K562 (cell line): ENCODE measurements at regions not wholly inside any gene's neighbourhood (a gene's known extent, or its start where the extent isn't known, plus 50 kb on each side); places are given as distances from the start of the nearest gene placed in this dataset.

Experiments
- ATAC-seq: fragments of 200-7000 bp; cut with Tn5 transposase; 3 replicates; pipeline ENCODE4 v1.9.1; 2020; ENCODE audit warnings: moderate library complexity
- BruUV-seq: library from RNA; stranded (reverse); fragments of 400-500 nt; replicated peaks from 2 replicates; lab custom pipeline; 2021; lab: Mats Ljungman, UMichigan
- CTCF ChIA-PET: fragments of 300-600 bp; formaldehyde crosslinking; extraction: SDS; loops from one replicate; lab custom pipeline; 2021; ENCODE audit warnings: low intra/inter-chr PET ratio; lab: Yijun Ruan, JAX
- POLR2A ChIA-PET: fragments of 300-600, 350-650 bp; sonication (Branson Sonifier 250); formaldehyde crosslinking; extraction: SDS; loops from one replicate; lab custom pipeline; 2021; ENCODE audit warnings: antibody characterized with exemption, inconsistent platforms; lab: Yijun Ruan, JAX
- DNase-seq, 4 experiments: peaks; one replicate each; pipeline versions ENCODE4 v3.0.0 to v3.0.0-alpha.2; 2011 to 2018; ENCODE audit warnings: low spot score in 3 of 4, mixed read lengths in 3 of 4; ENCODE audit errors: extremely low read depth in 1 of 4
- FAIRE-seq: peaks from 2 replicates; lab custom pipeline; 2011; peaks lifted over from hg19 to GRCh38; lab: Jason Lieb, UNC
- H2AFZ ChIP-seq: 2 replicates; pipeline ENCODE4 v1.6.0; 2011; ENCODE audit warnings: low read depth, low read length, control low read depth, inconsistent platforms
- H3K27ac ChIP-seq: fragments of 200-600 bp; 3 replicates; pipeline ENCODE4 v1.8.0; 2011; ENCODE audit warnings: low read depth, mild to moderate bottlenecking, control low read depth, inconsistent platforms, low read length, moderate library complexity, mixed read lengths; ENCODE audit errors: extremely low read depth
- H3K27me3 ChIP-seq, 2 experiments: fragments of 300-600 bp in 1 of 2; 2 replicates in 1 of 2; 3 replicates in 1 of 2; pipeline versions ENCODE4 v1.6.0 to v1.8.0; 2011; ENCODE audit warnings: inconsistent platforms in 2 of 2, low read length in 2 of 2, mild to moderate bottlenecking in 1 of 2, mixed read lengths in 1 of 2, moderate library complexity in 1 of 2; ENCODE audit not compliant: control insufficient read depth in 2 of 2, insufficient read depth in 2 of 2
- H3K36me3 ChIP-seq: fragments of 300-600 bp; 3 replicates; pipeline ENCODE4 v1.8.0; 2011; ENCODE audit warnings: mild to moderate bottlenecking, low read length, inconsistent platforms; ENCODE audit not compliant: control insufficient read depth, insufficient read depth
- H3K4me1 ChIP-seq, 2 experiments: fragments of 200-600 bp in 1 of 2; replicated peaks in 1 of 2; 2 replicates in 1 of 2; 3 replicates in 1 of 2; pipeline versions ENCODE4 v1.5.1 to v1.8.0; 2011; ENCODE audit warnings: inconsistent platforms in 2 of 2, low read length in 2 of 2, mild to moderate bottlenecking in 1 of 2, mixed read lengths in 1 of 2, moderate library complexity in 1 of 2; ENCODE audit not compliant: control insufficient read depth in 2 of 2, insufficient read depth in 2 of 2
- H3K4me2 ChIP-seq: 2 replicates; pipeline ENCODE4 v1.6.1; 2011; ENCODE audit warnings: low read length, control low read depth, inconsistent platforms, mixed read lengths; ENCODE audit not compliant: insufficient read depth
- H3K4me3 ChIP-seq: fragments of 200-600 bp; sonication (generic), shearing (Covaris generic); 2 replicates; pipeline ENCODE4 v1.5.1; 2016; ENCODE audit warnings: control low read depth, inconsistent platforms
- H3K79me2 ChIP-seq: fragments of 200-600 bp; 3 replicates; pipeline ENCODE4 v1.8.0; 2011; ENCODE audit warnings: low read length, inconsistent platforms; ENCODE audit not compliant: control insufficient read depth, insufficient read depth
- H3K9ac ChIP-seq, 2 experiments: 2 replicates each; pipeline versions ENCODE4 v1.6.0 to v1.6.1; 2011; ENCODE audit warnings: low read depth in 2 of 2, low read length in 2 of 2, control low read depth in 1 of 2, inconsistent platforms in 1 of 2, mild to moderate bottlenecking in 1 of 2, mixed read lengths in 1 of 2; ENCODE audit not compliant: insufficient read depth in 1 of 2
- H3K9me1 ChIP-seq: one replicate; pipeline ENCODE4 v1.6.0; 2011; ENCODE audit warnings: inconsistent platforms, mild to moderate bottlenecking, low read length, moderate library complexity; ENCODE audit not compliant: control insufficient read depth, insufficient read depth
- H3K9me3 ChIP-seq: replicated peaks from 2 replicates; pipeline ENCODE4 v1.5.1; 2011; ENCODE audit warnings: low read depth, low read length, inconsistent platforms; ENCODE audit not compliant: control insufficient read depth, insufficient read depth
- H4K20me1 ChIP-seq: replicated peaks from 2 replicates; pipeline ENCODE4 v1.6.1; 2011; ENCODE audit warnings: low read length, inconsistent platforms, mixed read lengths; ENCODE audit not compliant: control insufficient read depth, insufficient read depth
- BRD4 ChIP-seq: fragments of 200-600 bp; sonication (generic); IDR thresholded peaks from 2 replicates; pipeline ENCODE4 v1.6.1; 2017; ENCODE audit warnings: inconsistent platforms
- FOXA3 ChIP-seq, 2 experiments: fragments of 450-650 bp in 1 of 2; sonication (generic) in 1 of 2; formaldehyde crosslinking; IDR thresholded peaks in 1 of 2; conservative IDR thresholded peaks in 1 of 2; 2 replicates each; pipeline versions ENCODE4 v1.4.0 to v1.8.0; 2020 to 2022; ENCODE audit warnings: mild to moderate bottlenecking in 2 of 2, missing genetic modification reagents in 1 of 2
- ILK ChIP-seq: fragments of 450-650 bp; IDR thresholded peaks from 2 replicates; pipeline ENCODE4 v1.6.1; 2016; ENCODE audit warnings: missing genetic modification characterization, low read depth, mild to moderate bottlenecking, missing compliant biosample characterization, moderate library complexity, borderline replicate concordance
- MCM3 ChIP-seq: fragments of 450-650 bp; IDR thresholded peaks from 2 replicates; pipeline ENCODE4 v1.6.1; 2016
- RFX1 ChIP-seq: fragments of 450-650 bp; IDR thresholded peaks from 2 replicates; pipeline ENCODE4 v1.6.1; 2016; ENCODE audit warnings: mild to moderate bottlenecking, moderate library complexity
- TBP ChIP-seq: optimal IDR thresholded peaks from 2 replicates; pipeline ENCODE3; 2011; ENCODE audit warnings: low read depth, low read length, improper control_type of control experiment
- WGBS: fragments of 100-300 bp; shearing (Covaris generic); methylation state at CpG from one replicate; pipeline ENCODE4 v1.1.6; 2016; ENCODE audit warnings: low coverage, mixed read lengths; ENCODE audit not compliant: insufficient coverage; ENCODE audit errors: missing lambda C conversion rate; 5-methylcytosine and 5-hydroxymethylcytosine counted together
- in situ Hi-C: fragments of 300-500 bp; cut with MboI; formaldehyde crosslinking; loops from 4 replicates; pipeline ENCODE4 v1.15.0; 2018; ENCODE audit warnings: inconsistent platforms, mixed read lengths
- intact Hi-C: fragments of 100-400 bp; cut with micrococcal nuclease; formaldehyde crosslinking; loops from 2 replicates; pipeline ENCODE4 v1.14.2; 2022
- TF ChIP-seq, protein P1 (sequence below), 2 experiments: fragments of 450-650 bp in 1 of 2; IDR thresholded peaks; 2 replicates each; pipeline ENCODE4 v1.6.1; 2011 to 2017; ENCODE audit warnings: low read depth in 2 of 2, antibody characterized with exemption in 1 of 2, borderline replicate concordance in 1 of 2, low read length in 1 of 2, mild to moderate bottlenecking in 1 of 2, mixed read lengths in 1 of 2; ENCODE audit not compliant: control insufficient read depth in 1 of 2

DNA sequence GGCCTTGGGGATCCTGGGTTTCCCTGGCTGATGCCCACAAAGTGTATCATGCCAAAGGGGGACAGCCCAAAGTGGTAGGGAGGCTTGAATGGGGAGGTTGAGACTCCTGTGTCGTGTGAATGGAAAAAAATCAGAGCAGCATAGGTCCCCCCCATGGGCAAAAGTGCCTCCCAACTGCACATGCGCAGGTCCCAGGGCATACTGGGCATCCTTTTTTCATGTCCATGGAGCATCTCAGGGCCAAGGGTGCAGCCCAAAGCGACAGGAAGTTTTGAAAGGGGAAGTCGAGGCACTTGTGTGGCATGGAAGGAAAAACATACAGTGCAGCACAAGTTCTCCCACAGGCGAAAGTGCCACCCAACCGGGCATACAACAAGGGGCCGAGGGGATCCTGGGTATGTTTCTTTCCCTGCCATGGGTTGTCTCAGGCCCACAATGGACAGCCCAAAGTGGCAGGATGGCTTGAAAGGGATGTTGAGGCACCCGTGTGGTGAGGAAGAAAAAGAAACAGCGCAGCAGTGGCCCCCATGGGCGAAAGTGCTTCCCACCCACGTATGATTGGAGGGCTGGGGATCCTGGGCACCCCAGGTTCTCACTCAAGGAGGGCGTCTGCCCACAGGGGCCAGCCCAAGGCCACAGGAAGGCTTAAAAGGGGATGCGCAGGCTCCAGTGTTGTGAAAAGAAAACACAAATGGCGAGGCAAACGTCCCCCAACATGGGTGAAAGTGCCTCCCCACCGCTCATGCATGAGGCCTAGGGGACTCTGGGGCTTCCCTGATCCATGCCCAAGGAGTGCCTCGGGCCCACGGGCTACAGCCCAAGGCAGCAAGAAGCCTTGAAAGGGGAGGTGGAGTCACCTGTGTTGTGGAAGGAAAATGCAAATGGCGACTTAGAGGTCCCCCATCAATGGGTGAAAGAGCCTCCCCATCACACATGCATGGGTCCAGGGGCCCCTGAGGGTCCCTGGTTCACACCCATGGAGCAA, 573.7 kb downstream of the ALG10 start (continued):
- TF ChIP-seq, protein P1, sequence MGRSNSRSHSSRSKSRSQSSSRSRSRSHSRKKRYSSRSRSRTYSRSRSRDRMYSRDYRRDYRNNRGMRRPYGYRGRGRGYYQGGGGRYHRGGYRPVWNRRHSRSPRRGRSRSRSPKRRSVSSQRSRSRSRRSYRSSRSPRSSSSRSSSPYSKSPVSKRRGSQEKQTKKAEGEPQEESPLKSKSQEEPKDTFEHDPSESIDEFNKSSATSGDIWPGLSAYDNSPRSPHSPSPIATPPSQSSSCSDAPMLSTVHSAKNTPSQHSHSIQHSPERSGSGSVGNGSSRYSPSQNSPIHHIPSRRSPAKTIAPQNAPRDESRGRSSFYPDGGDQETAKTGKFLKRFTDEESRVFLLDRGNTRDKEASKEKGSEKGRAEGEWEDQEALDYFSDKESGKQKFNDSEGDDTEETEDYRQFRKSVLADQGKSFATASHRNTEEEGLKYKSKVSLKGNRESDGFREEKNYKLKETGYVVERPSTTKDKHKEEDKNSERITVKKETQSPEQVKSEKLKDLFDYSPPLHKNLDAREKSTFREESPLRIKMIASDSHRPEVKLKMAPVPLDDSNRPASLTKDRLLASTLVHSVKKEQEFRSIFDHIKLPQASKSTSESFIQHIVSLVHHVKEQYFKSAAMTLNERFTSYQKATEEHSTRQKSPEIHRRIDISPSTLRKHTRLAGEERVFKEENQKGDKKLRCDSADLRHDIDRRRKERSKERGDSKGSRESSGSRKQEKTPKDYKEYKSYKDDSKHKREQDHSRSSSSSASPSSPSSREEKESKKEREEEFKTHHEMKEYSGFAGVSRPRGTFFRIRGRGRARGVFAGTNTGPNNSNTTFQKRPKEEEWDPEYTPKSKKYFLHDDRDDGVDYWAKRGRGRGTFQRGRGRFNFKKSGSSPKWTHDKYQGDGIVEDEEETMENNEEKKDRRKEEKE (IDR thresholded peaks at IDR 0.05; ENCODE audit: borderline replicate concordance in 1 of 2, control insufficient read depth in 1 of 2, low read depth in 2 of 2, low read length in 1 of 2) = no peak
- no peak for TF ChIP-seq BRD4

DNA sequence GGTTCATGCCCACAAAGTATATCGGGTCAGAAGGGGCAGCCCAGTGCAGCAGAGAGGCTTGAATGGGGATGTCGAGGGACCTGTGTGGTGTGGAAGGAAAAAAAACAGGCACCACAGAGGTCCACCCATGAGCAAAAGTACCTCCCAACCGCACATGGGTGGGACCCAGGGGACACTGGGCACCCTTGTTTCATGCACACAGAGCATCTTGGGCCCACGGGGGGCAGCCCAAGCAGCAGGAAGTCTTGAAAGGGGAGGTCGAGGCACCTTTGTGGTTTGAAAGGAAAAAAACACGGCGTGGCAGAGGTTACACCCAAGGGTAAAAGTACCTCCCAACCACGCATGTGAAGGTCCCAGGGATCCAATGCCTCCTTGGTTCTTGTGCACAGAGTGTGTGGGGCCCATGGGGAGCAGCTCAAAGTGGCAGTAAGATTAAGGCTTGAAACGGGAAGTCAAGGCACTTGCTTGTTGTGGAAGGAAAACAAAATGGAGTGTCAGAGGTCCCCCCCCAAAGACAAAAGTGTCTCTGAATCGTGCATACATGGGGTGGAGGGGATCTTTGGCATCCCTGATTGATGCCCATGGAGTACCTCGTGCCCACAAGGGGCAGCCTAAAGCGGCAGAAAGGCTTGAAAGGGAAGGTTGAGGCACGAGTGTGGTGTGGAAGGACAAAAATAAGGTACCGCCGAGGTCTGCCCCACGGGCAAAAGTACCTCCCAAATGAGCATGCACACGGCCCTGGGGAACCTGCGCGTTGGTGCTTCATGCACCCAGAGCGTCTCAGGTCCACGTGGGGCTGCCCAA, 575.5 kb downstream of the ALG10 start:
- FAIRE-seq (no peak), DNase-seq (peak in 2 of 4 experiments; percentile 1 to 2), ATAC-seq (no peak)
- ChIA-PET POLR2A (no interaction called here), CTCF (no interaction called here)
- no peaks in the 10 kb centered on the region for H3K79me2 ChIP-seq
- H4K20me1 ChIP-seq = no peaks in the 10 kb centered on the region
- H3K9me3 ChIP-seq = no peaks in the 10 kb centered on the region; the same call in 1 of the 2 replicates
- no peak overlapping the region for H2AFZ ChIP-seq
- no peaks in the 10 kb centered on the region for H3K36me3 ChIP-seq
- no peak overlapping the region for H3K4me2 ChIP-seq
- no peak overlapping the region for H3K4me3 ChIP-seq
- no peaks in the 10 kb centered on the region for H3K27me3 ChIP-seq
- in situ Hi-C loops = no loop called here
- no TSS peak for BruUV-seq
- no peak overlapping the region for H3K9ac ChIP-seq
- H3K4me1 ChIP-seq = no peaks in the 10 kb centered on the region
- intact Hi-C loops = no loop called here
- 0% methylated on average over 19 of the region's 21 CpGs for WGBS
- H3K27ac ChIP-seq = no peak overlapping the region
- no peaks in the 10 kb centered on the region for H3K9me1 ChIP-seq
- TF ChIP-seq MCM3 (no peak), FOXA3 (CRISPR knock-in tag; conservative IDR thresholded peaks at IDR 0.05 in 1 of 2, IDR thresholded peaks at IDR 0.05 in 1 of 2) (no peak), ILK (tag) (no peak), RFX1 (no peak), TBP (no peak)
